ENCODE measurements at regions not wholly inside any gene's neighbourhood (a gene's known extent, or its start where the extent isn't known, plus 50 kb on each side); places are given as distances from the start of the nearest gene placed in this dataset.

DNA sequence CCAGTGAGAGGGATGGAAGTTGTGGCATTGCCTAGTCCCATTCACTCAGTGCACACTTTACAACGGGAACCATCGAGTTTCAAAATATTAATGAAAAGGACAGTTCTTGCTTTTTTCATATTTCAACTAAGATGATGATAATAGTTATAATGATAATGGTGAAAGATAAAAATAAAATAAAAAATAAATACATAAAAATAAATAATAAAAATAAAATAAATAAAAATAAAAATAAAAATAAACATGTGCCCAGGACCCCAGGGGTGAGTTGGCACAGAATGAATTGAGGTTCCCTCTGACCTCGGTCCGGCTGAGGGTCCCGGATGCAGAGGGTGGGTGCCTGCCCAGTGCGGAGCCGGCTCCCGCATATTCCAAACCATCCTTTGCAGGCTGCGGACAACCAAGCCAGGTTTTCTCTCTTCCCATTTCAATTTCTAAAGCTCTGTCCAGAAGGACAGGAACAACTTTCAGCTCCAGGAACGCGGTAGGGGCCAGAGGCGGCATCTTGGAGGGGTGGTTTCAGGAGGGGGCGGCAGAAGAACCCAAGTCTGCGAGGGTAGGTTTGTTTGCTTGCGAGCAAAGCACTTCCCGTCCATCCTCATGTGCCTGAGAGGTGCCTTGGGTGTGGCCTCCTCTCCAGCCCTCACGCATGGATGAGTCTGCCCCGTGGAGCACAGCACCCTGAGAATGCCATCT lies 236.8 kb downstream of the DLL1 start:
- DNase-seq, result no peak

GRCh38 chr6:170052991-170053821 lies 237.7 kb downstream of the DLL1 start:
- DNase-seq, result no peak

DNA sequence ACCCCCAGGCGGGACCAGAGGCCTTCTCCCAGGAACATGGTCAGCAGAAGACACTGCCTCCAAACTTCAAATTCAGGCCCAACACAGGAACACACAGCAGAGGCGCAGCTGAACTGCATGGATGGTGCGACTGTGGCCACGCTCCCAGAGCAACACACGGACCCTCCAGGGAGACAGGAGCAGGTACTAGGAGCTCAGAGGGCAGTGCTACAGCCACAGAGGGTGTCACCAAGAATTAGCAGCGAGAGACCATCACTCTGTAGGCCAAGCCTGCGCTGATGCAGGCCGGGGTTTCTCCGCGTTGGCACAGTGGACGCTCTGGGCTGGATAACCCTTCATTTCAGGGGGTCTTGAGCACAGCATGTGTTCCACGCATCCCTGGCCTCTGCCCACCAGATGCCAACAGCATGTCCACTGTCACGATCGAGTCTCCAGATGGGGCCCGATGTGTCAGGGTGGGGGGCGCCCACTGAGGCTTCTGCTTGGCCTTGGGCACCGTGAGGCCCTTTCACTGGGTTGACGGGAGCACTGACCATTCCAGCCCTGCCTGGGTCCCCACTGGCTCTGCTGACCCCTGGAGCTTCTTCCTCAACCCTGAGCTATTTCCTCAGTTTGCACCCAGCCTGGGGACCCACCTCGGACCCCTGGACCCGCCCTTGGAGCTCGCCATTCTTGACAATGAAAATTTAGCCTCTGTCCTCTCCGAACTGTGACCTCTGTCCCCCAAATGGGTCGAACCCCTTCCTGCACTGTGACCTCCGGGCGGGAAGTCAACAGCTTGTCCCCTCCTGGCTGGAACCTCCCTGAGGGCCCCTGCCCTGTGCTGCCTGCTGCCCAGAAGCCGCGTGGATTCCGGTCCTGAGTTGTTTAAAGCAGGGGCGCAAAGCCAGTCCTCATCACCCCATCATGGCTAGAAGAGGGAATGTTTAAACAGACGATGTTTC lies 239.4 kb downstream of the DLL1 start:
- no peak for DNase-seq

GRCh38 chr6:170050591-170051041 lies 240.3 kb downstream of the DLL1 start:
- no peak for DNase-seq

- DNase-seq, result no peak
Observed at GRCh38 chr6:170049641-170050561, 241.0 kb downstream of the DLL1 start.

DNA sequence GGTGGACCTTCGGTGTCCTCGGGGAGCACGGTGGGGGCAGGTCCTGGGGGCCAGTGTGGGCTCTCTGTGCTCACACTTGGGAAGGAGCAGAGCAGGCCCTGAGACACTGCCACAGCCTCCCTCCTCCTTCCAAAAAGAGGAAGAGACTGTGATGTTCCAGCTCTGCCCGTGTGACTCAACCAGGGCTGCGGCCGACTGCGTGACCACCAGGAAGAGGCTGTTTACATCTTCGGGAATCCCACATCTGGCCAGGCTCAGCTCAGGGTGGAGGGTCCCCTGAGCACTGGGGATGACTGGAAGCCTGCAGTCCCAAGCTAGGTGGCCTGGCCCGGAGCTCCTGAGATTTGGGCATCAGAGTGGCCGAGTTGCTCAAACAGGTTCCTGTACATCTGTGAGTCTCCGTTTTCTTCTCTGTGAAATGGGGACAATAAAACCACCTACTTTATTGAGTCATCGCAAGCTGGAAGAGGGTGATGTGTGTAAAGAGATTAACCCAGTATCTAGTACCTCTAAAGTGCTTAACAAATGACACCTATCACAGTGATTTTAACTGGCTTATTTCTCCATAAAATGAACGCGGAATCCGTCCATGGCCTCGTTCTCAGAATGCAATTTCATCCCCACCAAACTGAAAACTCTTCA lies 242.1 kb downstream of the DLL1 start:
- DNase-seq, result no peak

- DNase-seq, result no peak
Observed at GRCh38 chr6:170047823-170048222, 243.1 kb downstream of the DLL1 start.

DNA sequence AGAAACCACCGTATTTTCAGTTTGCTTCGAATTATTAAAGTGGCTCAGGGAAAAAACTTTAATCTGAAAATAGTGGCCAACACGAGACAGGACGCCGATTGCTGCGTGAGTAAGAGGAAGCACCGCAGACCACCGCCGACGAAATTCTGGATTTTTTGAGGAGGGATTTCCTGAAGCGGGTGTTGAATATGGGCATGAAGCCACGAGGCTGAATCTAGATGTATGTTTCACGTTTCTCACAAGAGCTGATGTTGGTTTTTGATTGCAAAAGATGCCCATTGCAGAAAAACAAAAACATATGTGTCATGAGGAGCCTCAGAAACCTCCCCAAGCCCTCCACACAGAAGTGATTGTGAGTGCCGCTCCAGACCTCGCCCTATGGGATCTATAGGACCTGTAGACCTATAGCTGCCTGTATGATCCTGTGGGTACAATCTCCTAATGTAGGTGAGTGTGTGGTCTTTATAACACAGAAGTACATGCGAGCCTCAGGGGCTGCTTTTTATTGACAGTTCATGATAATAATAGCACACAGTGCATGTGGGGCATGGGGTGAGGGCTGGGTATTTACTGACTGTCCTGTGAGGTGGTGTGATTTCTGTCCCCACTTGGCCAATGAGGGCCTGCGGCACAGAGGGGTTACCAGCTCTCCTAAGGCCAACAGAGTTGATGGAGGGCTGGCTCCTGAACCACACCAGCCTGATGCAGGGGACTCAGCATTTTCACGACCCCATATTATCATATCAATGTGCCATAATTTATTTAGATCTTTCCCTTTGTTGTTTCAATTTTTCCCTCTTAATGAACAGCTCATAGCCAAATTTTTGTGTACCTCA lies 243.9 kb downstream of the DLL1 start:
- no peak for DNase-seq

DNA sequence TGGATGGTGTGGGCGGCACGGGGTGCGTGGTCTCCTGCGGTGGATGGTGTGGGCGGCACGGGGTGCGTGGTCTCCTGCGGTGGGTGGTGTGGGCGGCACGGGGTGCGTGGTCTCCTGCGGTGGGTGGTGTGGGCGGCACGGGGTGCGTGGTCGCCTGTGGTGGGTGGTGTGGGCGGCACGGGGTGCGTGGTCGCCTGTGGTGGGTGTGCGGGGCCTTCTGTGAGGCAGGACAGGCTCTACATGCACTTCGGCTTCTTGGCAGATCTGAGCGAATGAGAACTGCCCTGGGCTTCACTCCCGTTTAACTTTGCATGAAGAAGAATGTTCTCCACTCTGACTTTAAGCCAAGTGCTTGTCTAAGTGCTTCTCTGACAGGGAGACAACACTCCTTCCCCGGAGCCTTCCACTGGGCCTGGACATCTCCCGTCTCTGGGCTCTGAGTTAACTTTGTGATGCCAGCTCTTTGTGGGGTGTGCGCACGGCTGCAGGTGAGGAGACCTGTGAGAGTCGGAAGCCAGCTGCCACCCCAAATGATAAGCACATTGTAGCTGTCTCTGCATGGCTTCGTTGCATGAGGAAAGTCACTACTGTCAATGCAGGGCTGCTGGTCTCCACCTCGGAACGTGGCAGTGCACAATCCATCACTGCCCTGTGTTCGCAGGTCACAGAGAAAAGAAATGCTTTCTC lies 244.8 kb downstream of the DLL1 start:
- DNase-seq, result no peak

DNA sequence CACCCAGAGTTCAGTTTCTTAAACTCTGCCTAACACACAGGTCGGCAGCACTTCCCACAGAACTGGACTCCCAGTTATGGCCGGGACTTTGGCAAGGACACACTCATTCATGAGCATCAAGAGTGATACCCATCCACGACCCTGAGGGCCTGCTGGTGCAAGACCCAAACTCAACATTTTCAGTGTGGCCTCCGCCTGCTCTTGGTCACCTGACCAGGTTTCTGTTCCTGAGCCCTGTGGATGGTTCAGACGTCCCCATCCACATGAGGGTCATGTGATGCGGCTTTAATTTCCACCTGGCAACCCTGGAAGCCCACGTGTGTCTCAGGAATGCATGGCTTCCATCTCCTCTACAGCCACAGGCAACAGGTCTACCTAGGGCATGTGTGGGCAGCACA lies 245.3 kb downstream of the DLL1 start:
- DNase-seq, result no peak

GRCh38 chr6:170044836-170045562 lies 245.9 kb downstream of the DLL1 start:
- no peak for DNase-seq

- no peak for DNase-seq
Observed at GRCh38 chr6:170043881-170044790, 246.7 kb downstream of the DLL1 start.

DNA sequence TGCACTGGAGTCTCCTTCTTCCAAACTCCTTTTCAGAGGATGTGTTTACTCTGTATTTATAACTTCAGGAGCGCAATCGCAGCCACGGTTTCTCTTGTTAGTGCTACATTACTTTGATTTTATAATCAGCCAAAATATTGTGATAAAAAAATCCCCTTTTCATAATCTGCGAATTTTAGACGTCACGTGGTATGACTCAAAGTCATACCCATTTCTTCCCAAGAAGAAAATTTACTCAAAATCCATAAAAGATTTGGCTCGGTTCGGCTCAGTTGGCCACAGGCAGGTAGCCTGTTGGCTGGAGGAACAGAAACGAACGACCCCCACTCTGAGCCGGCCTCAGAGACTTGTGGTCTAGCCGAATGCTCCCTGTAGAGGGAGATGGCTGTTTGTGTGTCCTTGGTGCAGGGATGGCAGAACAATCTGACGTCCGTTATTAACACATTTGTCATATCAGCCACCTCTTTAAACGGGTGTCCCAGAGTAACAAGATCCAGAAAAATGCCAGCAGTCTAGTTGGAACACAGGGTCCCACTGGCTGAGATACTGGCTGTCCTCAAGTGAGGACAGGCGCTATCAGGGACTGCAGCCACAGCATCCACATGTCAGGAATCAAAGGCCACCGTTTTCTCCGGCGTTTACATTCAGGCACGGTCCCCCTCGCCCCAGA lies 247.6 kb downstream of the DLL1 start:
- DNase-seq, result no peak

DNA sequence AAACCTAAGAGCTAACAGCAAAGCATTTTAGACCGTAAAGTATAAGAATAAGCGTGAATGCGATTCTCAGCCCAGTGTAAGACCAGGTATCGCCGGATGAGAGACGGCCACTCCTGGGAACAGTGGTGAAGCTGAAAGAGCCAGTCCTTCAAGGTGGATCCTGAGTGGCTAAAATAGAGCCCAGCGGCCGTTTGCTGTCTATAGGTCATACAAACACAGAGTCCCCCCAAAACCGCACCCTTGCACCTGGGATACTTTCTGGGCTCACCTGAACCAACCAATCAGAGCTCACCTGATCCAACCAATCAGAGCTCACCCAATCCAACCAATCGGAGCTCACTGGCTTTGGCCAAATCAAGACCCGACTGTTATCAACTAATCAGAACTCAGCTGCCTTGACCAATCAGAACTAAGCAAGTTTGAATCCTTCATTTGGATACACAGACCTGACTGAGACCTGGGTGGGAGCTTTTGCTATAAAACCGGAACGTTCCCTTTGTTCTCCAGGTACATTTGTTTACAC lies 248.2 kb downstream of the DLL1 start:
- DNase-seq, result no peak

- DNase-seq, result no peak
Observed at GRCh38 chr6:170042123-170042522, 248.8 kb downstream of the DLL1 start.

DNA sequence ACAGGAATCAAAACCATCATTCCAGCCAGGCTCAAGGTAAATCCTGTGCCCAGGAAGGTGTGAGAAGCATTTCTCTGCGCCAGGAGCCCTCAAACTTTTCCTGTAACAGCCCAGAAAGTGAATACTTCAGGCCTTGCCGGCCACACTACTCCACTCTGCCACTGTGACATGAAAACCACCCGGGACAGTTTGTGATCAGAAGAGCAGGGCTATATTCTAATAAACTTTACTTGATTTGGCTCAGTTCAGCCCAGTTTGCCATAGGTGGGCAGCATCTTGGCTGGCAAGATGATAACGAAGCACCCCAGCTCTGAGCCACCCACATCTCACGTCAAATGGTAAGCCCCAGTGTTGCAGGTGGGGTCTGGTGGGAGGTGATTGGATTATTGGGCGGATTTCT lies 249.4 kb downstream of the DLL1 start:
- no peak for DNase-seq

DNA sequence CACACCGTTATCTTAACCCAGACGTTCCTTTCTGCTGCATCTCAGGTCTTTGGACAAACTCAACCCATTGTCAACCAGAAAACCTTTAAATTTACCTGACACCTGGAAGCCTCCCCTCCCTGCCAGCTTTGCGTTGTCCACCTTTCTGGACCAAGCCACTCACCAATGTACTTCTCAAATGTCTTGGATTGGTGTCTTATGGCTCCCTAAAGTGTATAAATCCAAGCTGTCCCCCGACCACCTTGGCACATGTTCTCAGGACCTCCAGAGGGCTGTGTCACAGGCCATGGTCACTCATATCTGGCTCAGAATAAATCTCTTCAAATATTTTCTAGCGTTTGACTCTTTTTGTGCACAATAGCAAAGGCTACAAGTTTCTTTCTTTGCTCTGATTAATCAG lies 250.0 kb downstream of the DLL1 start:
- DNase-seq, result no peak

Data from CD4-positive, alpha-beta T cell treated with Interleukin-17A for 1 hour (primary cell).